GM19468 (cell line): ENCODE measurements at regions not wholly inside any gene's neighbourhood (a gene's known extent, or its start where the extent isn't known, plus 50 kb on each side); places are given as distances from the start of the nearest gene placed in this dataset.

Experiments
- ATAC-seq: cut with Tn5 transposase; IDR thresholded peaks from one replicate; pipeline ENCODE4 v1.9.1; 2021; ENCODE audit warnings: mild to moderate bottlenecking, moderate library complexity, moderate number of reproducible peaks; ENCODE audit not compliant: unreplicated experiment; ENCODE audit errors: extremely low read depth

DNA sequence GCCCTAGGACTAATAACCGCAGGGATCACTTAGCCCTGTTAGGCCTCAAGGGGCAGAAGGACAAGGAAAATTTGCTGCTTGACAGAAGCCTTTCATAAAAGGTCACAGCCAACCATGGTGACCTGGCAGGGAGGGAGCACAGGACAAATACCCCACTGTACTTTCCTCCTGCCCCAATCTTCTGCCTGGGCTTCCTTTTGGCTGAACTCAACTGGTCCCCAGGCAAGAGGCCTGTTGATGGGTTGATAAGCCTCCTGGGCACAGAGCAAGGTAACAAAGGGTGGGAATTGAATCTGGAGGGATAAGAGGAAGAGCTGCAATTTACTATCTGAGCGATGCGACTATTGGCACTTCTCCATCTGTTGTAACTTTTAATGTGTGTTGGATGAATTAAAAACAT lies 392.9 kb downstream of the RASEF start:
- ATAC-seq: no peak

GRCh38 chr9:82670726-82671125 lies 392.2 kb downstream of the RASEF start:
- no peak for ATAC-seq

- ATAC-seq: no peak
Observed at GRCh38 chr9:82673201-82673600, 389.7 kb downstream of the RASEF start.

- ATAC-seq: no peak
Observed at GRCh38 chr9:82673919-82674318, 389.0 kb downstream of the RASEF start.

- ATAC-seq: no peak
Observed at GRCh38 chr9:82675102-82675501, 387.8 kb downstream of the RASEF start.

- no peak for ATAC-seq
Observed at GRCh38 chr9:82675605-82676004, 387.3 kb downstream of the RASEF start.

DNA sequence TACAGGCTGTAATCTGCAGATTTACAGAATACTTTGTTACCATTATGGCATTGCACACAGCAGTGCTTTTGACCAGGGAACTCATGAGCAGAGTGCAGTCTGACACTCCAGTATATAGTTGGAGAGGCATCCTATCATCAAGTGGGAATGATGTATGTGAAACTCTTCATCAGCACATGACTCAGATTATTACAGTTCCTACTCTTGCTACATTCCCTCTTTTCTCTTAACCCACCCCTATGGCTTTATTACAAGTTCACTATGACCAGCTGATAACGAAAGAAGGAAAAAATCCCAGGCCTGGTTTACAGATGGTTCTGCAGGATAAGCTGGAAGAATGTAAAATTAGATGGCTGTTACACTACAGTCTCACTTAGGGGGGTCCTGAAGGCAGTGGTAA lies 385.9 kb downstream of the RASEF start:
- ATAC-seq: no peak

GRCh38 chr9:82679472-82679871 lies 383.5 kb downstream of the RASEF start:
- no peak for ATAC-seq

DNA sequence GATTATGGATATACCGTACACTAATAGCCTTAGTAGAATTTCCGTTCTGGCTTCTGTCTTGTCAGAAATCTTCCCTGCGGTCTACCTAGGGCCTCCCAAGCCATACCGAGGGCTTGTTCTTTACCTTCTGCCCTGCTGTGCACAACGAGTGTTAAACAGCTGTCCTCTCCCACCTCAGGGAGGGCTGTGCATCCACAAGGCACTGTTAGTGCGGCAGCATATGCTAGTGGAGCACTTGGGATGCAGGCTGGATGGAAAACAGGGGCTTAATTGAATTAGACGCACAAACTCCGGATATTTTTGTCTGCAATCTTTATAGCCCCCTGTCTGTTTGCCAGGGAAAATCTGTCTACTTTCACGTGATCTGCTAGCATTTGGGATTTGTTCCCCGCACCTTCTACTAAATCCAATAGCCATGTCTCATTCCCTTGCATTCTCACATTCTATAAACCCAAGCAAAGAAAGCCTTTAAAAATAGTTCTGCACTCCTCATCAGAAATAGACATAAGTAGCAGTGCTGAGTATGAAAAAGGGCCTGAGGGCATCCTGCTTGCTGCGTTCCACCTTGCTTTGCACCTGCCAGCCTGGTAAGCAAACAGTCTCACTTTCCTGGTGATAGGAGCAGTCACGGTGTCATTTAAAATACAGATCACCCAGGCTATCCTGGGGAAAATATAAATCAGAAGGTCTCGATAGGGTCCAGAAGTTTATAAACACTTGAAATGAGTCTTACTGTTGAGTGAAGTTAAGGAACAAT lies 382.6 kb downstream of the RASEF start:
- ATAC-seq: no peak

DNA sequence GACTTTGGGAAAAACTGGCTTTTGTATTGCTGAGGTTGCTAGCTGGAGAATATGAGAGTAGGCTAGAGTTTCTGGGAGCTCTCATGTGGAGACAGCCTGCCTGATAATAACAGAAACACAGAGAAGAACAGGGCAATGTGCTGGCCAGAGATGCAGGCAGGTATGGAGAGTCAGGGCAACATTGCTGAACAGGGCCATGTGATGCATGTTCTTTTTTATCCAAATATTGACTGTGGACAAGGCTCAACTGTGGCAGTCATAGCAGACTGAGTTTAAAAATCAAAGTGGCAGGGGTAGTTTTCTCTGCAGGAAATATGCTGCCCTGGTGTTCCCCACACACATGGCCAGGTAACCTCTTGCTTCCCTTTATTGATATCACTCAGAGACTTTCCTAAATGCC lies 381.1 kb downstream of the RASEF start:
- no peak for ATAC-seq

GRCh38 chr9:82682431-82682830 lies 380.5 kb downstream of the RASEF start:
- no peak for ATAC-seq

DNA sequence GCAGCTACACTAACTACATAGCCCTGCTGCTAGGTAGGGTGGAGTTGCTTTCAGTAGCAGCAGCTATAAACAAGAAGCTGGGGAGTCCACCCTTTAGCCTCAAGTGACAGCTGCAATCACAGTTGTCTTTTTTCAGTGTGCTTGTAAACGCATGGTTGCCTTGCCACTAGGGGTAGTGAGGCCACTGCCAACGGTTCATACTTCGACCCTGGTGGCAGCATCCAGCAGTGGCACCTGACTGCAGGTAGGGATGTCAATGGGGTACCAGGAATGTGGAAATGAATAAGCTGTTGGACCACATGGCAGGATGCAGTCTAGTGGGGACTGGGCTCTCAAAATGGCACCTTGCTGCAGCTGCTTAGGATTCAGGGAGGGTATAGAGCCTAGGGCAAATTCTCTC lies 367.2 kb downstream of the RASEF start:
- ATAC-seq: no peak

DNA sequence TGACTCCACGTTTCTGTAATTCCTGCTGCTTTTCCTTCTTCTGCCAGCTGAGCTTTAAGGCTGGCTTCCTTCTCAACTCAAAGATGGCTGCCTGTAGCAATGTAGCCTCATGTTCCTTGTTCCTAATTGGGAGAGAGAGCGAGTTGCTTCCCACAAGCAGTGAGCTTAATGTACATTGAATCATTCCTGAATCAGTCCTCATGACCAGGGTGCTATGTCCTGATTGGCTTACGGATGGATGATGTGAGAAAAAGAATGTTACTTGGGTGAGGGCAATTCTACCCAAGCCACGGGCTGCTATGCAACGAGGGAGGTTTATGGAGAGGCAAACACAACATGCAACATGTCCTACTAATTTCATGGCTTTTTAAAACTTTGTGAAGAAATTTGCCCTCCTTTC lies 356.2 kb downstream of the RASEF start:
- no peak for ATAC-seq

GRCh38 chr9:82716821-82717220 lies 346.1 kb downstream of the RASEF start:
- ATAC-seq: no peak

- ATAC-seq: no peak
Observed at GRCh38 chr9:82720515-82720914, 342.4 kb downstream of the RASEF start.

- ATAC-seq: no peak
Observed at GRCh38 chr9:82721593-82721992, 341.3 kb downstream of the RASEF start.

GRCh38 chr9:82722051-82722450 lies 340.9 kb downstream of the RASEF start:
- no peak for ATAC-seq

DNA sequence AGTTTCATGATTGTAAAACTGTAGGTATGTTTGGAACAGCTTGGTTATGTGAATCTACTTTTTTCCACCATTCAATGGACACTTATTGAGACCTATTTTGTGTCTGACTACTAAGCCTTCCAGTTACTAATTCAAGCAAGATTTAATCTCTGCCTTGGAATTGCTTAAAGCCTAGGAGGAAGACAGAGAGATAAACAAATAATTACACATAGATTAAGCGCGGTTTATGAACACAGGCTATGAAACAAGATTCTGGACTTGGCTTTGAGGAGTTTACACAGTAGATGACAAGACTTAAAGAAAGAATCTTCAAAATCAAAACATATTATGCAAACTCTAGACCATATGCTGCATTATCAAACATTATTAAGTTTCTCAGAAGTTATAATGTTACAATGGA lies 340.4 kb downstream of the RASEF start:
- ATAC-seq: no peak

GRCh38 chr9:82726424-82727276 lies 336.3 kb downstream of the RASEF start:
- no peak for ATAC-seq

DNA sequence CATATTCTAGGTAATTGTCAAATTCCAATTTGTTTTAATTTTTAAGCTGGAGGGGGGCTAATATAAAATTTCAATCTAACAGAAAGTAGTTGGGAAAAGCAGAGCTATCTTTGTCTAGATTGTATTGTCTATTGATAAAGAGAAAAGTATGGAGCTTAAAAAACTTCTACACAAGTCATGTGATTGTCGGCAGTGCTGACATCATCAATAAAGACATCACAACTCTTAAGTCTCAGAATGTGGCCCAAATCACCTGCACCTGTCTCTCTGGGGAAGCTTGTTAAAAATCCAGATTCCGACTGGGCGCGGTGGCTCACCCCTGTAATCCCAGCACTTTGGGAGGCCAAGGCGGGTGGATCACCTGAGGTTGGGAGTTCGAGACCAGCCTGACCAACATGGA lies 333.8 kb downstream of the RASEF start:
- no peak for ATAC-seq

DNA sequence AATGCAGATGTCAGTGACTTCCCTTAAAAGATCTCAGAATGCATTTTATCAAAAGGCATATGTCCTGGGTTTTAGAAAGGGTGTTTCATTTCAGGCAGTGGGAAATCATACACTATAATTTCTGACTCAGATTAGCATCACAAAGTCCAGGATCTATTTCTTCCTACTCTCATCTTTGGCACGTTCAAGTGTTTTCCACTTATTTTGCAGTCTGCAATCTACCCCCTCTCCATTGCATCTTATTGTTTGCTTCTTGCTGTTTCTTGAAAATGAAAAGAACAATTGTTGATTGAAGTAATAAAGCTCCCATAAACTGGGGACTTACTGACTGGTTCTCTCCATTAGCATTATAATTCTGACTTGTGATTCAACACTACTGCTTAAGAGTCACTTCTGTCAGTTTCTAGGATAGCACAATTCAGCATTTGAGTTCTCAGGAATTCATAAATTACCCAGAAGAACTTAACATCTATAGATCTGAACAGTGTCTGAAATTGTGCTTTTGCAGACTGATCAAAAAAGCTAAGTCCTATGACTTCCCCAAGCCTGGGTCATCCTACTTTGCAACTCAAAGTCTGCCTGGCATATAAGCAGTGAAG lies 332.9 kb downstream of the RASEF start:
- no peak for ATAC-seq
